BLaER1 (cell line): ENCODE measurements at regions not wholly inside any gene's neighbourhood (a gene's known extent, or its start where the extent isn't known, plus 50 kb on each side); places are given as distances from the start of the nearest gene placed in this dataset.
"Not testable (repeated sequence)": the region's sequence is repeated elsewhere in the genome, so short reads cannot be mapped to it uniquely, and the experiment has no call there.

Experiments
- H3K27ac ChIP-seq: shearing (Covaris generic); formaldehyde crosslinking; 2 replicates; pipeline ENCODE4 v1.8.1; 2022
- H3K27me3 ChIP-seq: shearing (Covaris generic); formaldehyde crosslinking; 2 replicates; pipeline ENCODE4 v1.8.1; 2022
- H3K36me3 ChIP-seq: shearing (Covaris generic); formaldehyde crosslinking; 2 replicates; pipeline ENCODE4 v1.8.1; 2022
- H3K4me1 ChIP-seq: shearing (Covaris generic); formaldehyde crosslinking; 2 replicates; pipeline ENCODE4 v1.8.1; 2022
- H3K4me2 ChIP-seq: shearing (Covaris generic); formaldehyde crosslinking; 2 replicates; pipeline ENCODE4 v1.8.1; 2022
- H3K4me3 ChIP-seq: shearing (Covaris generic); formaldehyde crosslinking; 2 replicates; pipeline ENCODE4 v1.8.1; 2022
- H3K9ac ChIP-seq: shearing (Covaris generic); formaldehyde crosslinking; 2 replicates; pipeline ENCODE4 v1.8.1; 2022
- H3K9me3 ChIP-seq: shearing (Covaris generic); formaldehyde crosslinking; 2 replicates; pipeline ENCODE4 v1.8.1; 2022
- H4K20me1 ChIP-seq: shearing (Covaris generic); formaldehyde crosslinking; 2 replicates; pipeline ENCODE4 v1.8.1; 2022
- Cebpa-rat ChIP-seq: shearing (Covaris generic); IDR thresholded peaks from 2 replicates; pipeline ENCODE4 v1.8.1; 2022

DNA sequence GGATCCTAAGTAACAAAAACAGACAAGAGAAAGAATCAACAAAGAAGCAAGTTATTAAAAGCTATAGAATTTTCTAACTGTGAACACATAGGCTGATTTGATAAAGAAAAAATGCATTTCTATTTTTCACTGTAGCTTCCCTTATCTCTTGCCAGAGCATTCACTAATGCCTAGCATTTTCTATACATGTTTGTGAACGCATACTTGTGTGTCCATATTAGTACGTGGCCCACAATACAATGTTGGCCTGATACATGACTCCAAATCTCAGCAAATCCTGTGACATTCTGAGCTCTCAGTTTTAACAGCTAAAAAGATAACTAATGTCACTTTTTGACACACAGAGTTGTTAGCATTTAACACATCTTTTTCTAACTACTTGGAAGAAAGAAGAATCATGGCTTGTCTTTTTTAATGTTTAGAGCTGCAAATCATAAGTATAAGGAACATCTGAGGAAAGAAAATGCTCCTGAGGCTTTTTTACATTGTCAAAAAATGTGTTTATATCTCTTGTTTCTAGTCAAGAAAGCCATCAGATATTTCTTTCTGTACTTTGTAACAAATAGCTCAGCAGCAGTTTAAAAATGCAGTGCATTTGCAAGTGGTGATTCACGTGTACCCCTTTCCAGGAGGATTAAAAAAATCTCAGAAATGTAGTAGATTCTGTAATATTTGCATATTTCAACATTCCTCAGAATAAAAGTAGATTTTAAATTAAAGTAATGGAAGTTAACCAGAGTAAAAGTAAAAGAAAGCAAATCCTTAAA, 1646.8 kb upstream of the TMEFF2 start:
- Histone ChIP-seq H3K27ac (no peak overlapping the region), H3K9me3 (no peaks in the 10 kb centered on the region), H3K4me1 (no peaks in the 10 kb centered on the region), H3K4me2 (no peak overlapping the region), H3K27me3 (no peaks in the 10 kb centered on the region), H3K4me3 (no peak overlapping the region), H4K20me1 (no peaks in the 10 kb centered on the region), H3K36me3 (no peaks in the 10 kb centered on the region), H3K9ac (no peak overlapping the region)
- TF ChIP-seq Cebpa-rat = no peak

DNA sequence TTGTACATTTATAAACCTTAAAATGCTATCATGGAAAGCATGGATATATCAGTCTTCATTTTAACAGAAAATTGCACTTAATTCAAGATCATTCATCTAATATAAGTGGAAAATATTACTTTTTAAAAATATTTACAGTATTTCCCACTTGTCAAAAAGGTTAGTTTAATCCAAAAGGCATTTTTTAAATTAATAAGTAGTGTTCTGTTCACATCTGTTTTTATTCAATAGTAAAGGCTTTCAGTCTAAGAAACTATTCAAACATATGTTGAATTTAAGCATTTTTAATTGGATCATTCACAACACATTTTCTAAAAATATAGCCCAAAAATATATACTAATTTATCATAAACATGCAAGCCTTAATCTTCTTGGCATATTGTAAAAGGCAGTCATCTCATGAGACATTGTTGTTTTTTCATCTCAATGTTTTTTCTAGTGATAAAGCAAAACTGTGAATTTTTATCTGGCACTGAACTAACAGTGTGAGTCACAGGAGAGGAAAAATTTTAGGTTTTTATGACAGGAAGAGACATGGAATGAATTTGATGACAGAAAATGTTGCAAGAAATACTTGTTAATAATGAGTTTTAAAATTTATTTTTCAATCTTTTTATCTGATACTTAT, 1642.5 kb upstream of the TMEFF2 start:
- Histone ChIP-seq H3K27me3 (no peaks in the 10 kb centered on the region), H3K4me2 (no peak overlapping the region), H3K9ac (no peak overlapping the region), H3K9me3 (no peaks in the 10 kb centered on the region), H3K4me1 (no peaks in the 10 kb centered on the region), H3K4me3 (no peak overlapping the region), H4K20me1 (no peaks in the 10 kb centered on the region), H3K27ac (no peak overlapping the region), H3K36me3 (no peaks in the 10 kb centered on the region)
- TF ChIP-seq Cebpa-rat = no peak

- H4K20me1 ChIP-seq, H3K36me3 ChIP-seq, H3K4me3 ChIP-seq, H3K27ac ChIP-seq, H3K9me3 ChIP-seq, H3K4me2 ChIP-seq, H3K4me1 ChIP-seq, H3K27me3 ChIP-seq, H3K9ac ChIP-seq: not testable (repeated sequence)
These were observed 1641.8 kb upstream of the TMEFF2 start for GRCh38 chr2:193836424-193837006.

- not testable (repeated sequence) for H3K4me3 ChIP-seq, H3K27ac ChIP-seq, H3K4me2 ChIP-seq, H3K9me3 ChIP-seq, H3K9ac ChIP-seq, H4K20me1 ChIP-seq, H3K27me3 ChIP-seq, H3K4me1 ChIP-seq, H3K36me3 ChIP-seq
These were observed 1639.2 kb upstream of the TMEFF2 start for GRCh38 chr2:193833895-193834294.

- no peak for TF ChIP-seq Cebpa-rat
- Histone ChIP-seq H3K27ac (no peak overlapping the region), H3K9me3 (peaks cover 6% of the 10 kb centered on the region; the same call in 1 of the 2 replicates), H3K4me3 (no peak overlapping the region), H3K4me2 (no peak overlapping the region), H3K9ac (no peak overlapping the region), H3K4me1 (no peaks in the 10 kb centered on the region), H3K36me3 (no peaks in the 10 kb centered on the region), H4K20me1 (no peaks in the 10 kb centered on the region), H3K27me3 (no peaks in the 10 kb centered on the region)
These were observed 1629.7 kb upstream of the TMEFF2 start for GRCh38 chr2:193824474-193824873.

GRCh38 chr2:193818801-193819499, 1624.2 kb upstream of the TMEFF2 start:
- Histone ChIP-seq H3K27me3 (no peaks in the 10 kb centered on the region), H4K20me1 (no peaks in the 10 kb centered on the region), H3K9ac (no peak overlapping the region), H3K9me3 (peaks cover 14% of the 10 kb centered on the region), H3K4me2 (no peak overlapping the region), H3K27ac (no peak overlapping the region), H3K4me3 (no peak overlapping the region), H3K4me1 (no peaks in the 10 kb centered on the region), H3K36me3 (no peaks in the 10 kb centered on the region)
- no peak for TF ChIP-seq Cebpa-rat

- Histone ChIP-seq H3K4me3 (no peak overlapping the region), H3K4me2 (no peak overlapping the region), H3K4me1 (no peaks in the 10 kb centered on the region), H4K20me1 (no peaks in the 10 kb centered on the region), H3K36me3 (no peaks in the 10 kb centered on the region), H3K9ac (no peak overlapping the region), H3K27ac (no peak overlapping the region), H3K9me3 (peaks cover 14% of the 10 kb centered on the region), H3K27me3 (no peaks in the 10 kb centered on the region)
- TF ChIP-seq Cebpa-rat = no peak
These were observed 1621.3 kb upstream of the TMEFF2 start for GRCh38 chr2:193816008-193816407.

DNA sequence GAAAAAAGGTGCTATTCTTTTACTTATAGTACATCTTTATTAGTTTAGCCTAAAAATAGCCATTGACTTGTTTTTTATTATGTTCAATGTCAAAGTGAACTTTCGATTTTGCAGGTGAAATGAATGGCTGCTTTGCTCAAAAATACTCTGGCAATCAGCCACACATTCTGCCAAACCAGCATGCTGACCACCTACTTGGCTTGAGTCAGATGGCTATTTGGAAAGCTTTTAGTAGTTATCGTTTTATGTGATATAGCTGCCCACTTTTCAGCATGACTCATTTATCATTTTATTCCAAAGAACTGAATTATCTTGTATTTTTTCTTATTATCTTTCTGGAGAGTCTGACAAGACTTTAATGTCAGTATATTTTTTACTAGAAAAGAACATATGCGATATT, 1615.8 kb upstream of the TMEFF2 start:
- no peak for TF ChIP-seq Cebpa-rat
- no peaks in the 10 kb centered on the region for H3K4me1 ChIP-seq
- H3K36me3 ChIP-seq = no peaks in the 10 kb centered on the region

GRCh38 chr2:193808877-193809276, 1614.1 kb upstream of the TMEFF2 start:
- no peak overlapping the region for H3K4me3 ChIP-seq
- no peaks in the 10 kb centered on the region for H3K27me3 ChIP-seq
- no peaks in the 10 kb centered on the region for H3K36me3 ChIP-seq
- no peaks in the 10 kb centered on the region for H4K20me1 ChIP-seq
- H3K9me3 ChIP-seq = no peaks in the 10 kb centered on the region
- TF ChIP-seq Cebpa-rat = no peak
- no peaks in the 10 kb centered on the region for H3K4me1 ChIP-seq
- H3K9ac ChIP-seq = no peak overlapping the region
- no peak overlapping the region for H3K4me2 ChIP-seq
- no peak overlapping the region for H3K27ac ChIP-seq

More for the DNA sequence above, 1615.8 kb upstream of the TMEFF2 start:
- Histone ChIP-seq H3K27ac (no peak overlapping the region), H3K4me2 (no peak overlapping the region), H4K20me1 (no peaks in the 10 kb centered on the region), H3K4me3 (no peak overlapping the region), H3K9ac (no peak overlapping the region), H3K9me3 (no peaks in the 10 kb centered on the region), H3K27me3 (no peaks in the 10 kb centered on the region)
